GM21528 (cell line): ENCODE measurements at regions not wholly inside any gene's neighbourhood (a gene's known extent, or its start where the extent isn't known, plus 50 kb on each side); places are given as distances from the start of the nearest gene placed in this dataset.

ENCODE experiments used
- ATAC-seq: cut with Tn5 transposase; IDR thresholded peaks from one replicate; pipeline ENCODE4 v1.9.1; 2021; ENCODE audit warnings: mild to moderate bottlenecking, moderate library complexity; ENCODE audit not compliant: unreplicated experiment, low FRiP score

DNA sequence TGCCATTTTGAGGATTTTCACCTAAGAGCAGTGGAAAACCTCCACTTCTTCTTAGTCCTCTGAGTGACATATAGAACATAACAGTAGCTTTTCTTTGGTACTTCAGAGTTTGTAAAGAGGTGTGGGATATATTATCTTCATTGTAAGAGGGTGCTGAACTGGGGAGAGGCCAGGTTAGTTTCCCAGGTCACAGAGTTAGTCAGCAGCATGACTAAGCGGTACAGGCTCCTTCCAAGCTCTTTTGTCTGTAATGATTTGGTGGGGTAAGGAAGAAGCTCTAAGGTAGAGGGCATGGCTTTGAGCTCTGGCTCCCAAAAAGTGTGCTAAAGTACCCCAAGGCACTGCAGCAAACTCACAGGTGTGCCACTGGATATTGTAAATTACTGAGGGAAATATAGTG is 325.0 kb upstream of the PLXNA2 start:
- no peak for ATAC-seq

- ATAC-seq: no peak
Measured at GRCh38 chr1:208570362-208570761, 326.2 kb upstream of the PLXNA2 start.

DNA sequence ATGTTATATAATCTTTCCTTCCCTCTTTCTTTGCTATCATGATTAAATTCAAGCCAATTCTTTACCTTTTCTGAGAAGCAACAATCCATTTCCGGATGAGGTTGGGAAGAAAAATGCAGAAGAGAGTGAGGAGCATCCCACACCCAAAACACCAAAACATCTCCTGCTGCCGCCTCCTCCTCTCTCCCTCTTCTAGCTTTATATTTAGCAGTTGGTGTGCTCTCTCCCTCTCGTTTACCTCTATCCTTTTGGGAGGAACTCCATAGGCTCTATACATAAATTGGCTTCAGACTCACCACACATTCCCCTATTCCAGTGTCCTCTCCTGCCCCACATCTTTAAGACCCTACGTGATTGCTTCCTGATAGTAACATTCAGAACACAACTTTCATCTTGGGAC is 332.2 kb upstream of the PLXNA2 start:
- ATAC-seq: no peak

DNA sequence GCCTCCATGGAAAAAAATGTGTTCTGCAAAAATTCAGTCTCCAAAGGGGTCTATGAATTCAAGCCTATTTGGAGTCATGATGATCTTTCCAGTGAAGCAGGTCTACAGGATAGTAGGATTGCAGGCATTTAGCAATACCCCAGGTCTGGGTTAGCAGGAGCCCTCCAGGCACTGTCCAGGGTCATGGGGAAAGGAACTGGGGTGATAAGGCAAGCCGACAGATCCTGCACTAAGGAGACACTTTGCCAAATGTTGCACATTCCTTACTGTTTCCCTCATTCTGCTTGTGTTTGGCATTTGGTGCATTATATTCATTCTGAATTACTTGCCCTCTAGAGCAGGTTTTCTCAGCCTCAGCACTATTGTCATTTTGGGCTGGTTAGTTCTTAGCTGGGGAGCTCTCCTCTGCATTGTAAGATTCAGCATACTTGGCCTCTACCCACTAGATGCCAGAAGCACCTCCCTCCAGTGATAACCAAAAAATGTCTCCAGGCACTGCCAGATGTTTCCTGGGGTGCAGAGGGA is 333.3 kb upstream of the PLXNA2 start:
- no peak for ATAC-seq

- ATAC-seq: no peak
Measured at GRCh38 chr1:208581209-208581608, 337.0 kb upstream of the PLXNA2 start.

- ATAC-seq: no peak
Measured at GRCh38 chr1:208581667-208582066, 337.5 kb upstream of the PLXNA2 start.

DNA sequence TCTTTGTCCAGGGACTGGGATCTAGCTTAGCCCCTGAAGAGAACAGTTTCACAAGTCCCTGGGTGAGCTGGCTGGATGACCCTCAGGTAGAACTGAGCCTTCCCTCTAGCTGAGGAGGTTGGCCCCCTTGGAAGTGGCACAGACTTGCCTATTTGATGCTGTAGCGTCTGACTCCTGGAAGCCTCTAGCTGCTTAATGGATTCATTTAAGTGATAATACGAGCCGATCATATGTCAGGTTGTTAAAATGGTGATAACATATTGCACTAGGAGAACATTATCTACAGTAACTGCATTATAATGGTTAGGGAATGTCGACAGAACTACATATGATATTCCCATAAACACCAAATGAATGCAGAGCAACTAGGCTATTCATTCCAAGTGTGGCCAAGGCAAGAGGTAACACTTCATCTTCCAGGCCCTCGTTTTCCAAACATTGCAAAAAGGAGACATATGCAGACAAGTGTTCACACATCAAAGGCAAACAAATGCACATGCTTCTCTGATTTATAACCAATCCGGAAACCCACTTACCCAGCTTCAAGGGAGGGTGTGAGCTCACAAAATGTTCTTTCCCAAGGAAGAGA is 340.1 kb upstream of the PLXNA2 start:
- ATAC-seq: no peak

- ATAC-seq: peak; percentile 89
Measured at GRCh38 chr1:208587110-208587509, 342.9 kb upstream of the PLXNA2 start.

DNA sequence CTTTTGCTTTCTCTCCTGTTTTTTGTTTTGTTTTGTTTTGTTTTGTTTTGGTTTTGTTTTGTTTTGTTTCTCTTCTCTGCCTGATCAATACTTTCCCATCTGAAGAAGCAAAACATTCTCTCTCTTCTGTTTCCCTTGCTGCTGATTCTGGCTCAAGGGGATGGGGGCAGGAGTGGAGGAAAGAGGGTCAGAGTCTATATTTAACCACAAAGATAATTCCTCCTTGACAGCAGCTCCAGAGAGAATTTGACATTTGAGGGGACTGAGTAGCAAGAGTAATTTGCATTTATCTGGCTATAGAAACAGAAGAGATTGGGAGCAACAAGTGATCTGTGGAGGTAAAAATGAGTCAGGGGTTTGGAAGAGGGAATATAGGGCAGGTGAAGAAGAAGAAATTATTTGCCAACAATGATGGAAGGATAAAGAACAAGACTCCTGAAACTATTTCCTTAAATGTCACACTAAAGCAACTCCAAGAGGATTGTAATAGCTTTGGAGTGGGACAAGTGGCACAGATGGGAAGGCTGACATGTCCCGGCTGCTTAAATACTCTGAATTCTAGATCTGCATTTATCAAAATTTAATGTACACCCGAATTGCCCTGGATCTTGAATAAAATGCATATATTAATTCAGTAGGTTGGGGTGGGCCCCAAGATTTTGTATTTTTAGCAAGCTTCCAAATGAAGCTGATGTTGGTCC is 349.3 kb upstream of the PLXNA2 start:
- no peak for ATAC-seq

DNA sequence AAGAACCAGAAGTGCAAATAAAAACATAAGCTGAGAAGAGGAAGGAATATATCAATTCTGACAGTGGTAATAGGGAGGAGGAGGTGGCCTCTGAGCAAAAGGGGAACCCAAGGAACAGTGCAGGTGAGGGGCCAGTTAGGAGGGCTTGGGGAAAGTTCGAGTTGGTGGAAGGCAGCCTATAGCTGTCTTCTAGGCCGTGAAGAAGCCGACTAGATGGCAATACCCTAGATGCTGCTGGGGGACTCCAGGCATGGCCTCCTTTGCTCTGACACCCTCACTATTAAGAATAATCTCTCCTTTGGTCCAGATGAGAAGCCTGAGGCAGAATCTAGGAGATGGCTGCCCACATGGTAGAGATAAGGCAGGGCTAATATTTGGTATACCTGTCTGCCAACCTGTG is 351.1 kb upstream of the PLXNA2 start:
- ATAC-seq: no peak

- no peak for ATAC-seq
Measured at GRCh38 chr1:208595745-208596144, 351.6 kb upstream of the PLXNA2 start.

- ATAC-seq: no peak
Measured at GRCh38 chr1:208597571-208597970, 353.4 kb upstream of the PLXNA2 start.

GRCh38 chr1:208598021-208598420 is 353.8 kb upstream of the PLXNA2 start:
- no peak for ATAC-seq

GRCh38 chr1:208599063-208599462 is 354.9 kb upstream of the PLXNA2 start:
- no peak for ATAC-seq

DNA sequence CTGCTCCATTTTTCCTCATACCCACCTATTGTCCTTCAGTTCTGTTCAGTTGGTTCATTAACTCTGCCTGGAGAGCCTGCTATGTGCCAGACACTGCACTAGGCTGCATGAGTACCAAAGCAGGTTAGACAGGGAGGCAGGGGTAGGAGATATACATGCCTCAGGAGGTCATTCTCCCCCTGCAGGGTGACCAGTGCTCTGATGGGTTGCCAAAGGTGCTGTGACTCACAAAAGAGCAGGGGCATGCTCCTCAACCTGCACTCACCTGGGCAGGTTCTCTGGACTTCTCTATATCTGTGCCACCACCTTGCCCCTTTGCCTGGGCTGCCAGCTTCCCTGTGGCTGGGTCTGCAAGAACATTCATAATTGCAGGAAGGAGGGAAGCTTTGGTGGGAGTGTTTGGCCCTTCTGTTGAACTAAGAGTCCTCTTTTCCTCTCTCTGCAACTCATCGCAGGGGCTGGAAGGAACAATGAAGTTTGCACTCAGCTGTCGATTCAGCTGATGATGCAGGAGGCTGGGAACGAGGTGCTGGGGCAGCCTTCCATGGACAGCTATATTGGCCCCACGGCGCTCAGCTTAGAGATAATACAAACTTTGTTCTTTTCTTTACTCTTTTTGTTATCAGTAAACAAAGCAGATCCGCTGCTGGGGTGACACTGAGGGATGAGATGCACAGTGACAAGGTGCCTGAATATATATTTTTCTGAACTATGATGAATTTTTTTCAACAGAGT is 356.4 kb upstream of the PLXNA2 start:
- no peak for ATAC-seq

DNA sequence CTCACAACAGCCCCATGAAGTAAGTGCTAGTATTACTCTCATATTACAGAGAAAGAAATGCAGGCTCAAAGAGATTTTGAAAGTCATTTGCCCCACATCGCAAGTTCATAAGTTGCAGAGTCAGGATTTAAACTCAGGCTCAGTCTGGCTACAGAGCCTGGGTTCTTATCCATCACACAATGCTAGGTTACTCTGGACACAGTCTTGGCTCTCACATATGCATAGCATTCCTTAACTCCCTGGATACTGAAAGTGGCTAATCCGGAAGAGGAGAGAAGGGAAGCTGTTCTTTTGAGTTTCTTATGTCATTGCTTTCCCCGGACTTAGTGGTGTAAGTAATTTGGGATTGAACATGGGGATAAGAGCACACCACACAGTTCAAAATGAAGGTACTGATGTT is 357.4 kb upstream of the PLXNA2 start:
- no peak for ATAC-seq

DNA sequence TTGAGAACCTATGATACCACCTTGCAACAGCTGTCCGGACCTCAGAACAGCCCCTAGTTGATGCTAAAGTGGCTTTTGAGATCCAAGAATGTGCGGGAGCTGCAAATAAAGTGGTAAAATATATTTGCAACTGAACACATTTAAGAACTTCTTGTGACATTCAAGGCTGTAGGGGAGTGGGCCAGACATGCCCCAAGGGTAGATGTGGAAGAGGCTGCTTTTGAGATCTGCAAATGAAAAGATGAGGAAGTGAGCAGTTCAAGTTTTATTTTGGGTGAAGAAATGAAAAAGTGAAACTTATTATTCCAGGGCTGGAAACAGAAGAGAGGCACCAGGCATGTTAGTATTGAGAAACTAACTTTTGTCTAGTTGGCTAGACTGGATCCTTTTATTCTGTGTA is 359.5 kb upstream of the PLXNA2 start:
- ATAC-seq: no peak

DNA sequence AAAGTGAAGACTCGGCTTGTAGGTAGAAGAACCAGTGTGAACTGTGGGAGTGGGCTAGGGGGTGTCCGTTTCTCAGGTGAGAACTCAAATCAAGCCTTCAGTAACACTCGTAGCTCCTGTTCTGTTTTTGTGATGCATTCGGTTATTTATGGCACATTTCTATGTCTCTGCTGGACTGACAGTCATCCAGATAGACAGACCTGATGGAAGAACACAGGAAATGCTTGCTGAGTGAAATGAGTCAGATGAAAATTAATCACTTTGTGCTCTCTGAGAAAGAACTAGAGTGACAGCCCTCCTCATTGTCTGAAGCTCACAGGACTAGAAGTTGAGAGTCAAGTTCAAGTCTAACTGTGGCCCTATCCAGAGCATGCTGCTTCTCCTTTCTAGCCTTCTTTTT is 360.1 kb upstream of the PLXNA2 start:
- peak; percentile 97 for ATAC-seq

- ATAC-seq: no peak
Measured at GRCh38 chr1:208606959-208607358, 362.8 kb upstream of the PLXNA2 start.

- ATAC-seq: no peak
Measured at GRCh38 chr1:208607616-208608015, 363.4 kb upstream of the PLXNA2 start.

DNA sequence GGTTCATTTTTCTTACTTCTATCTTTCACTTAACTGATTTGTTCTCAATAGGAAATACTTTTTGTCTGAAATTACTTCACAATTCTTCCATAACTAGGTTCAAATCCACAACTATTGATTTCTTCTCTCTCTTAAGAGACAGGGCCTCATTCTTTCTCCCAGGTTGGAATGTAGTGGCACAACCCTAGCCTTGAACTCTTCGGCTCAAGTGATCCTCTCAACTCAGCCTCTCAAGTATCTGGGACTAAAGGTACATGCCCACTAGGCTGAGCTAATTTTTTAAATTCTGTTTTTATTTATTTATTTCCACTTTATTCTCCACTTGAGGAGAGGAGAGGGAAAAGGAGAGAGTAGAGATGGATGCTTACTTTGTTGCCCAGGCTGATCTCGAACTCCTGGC is 370.4 kb upstream of the PLXNA2 start:
- ATAC-seq: no peak

DNA sequence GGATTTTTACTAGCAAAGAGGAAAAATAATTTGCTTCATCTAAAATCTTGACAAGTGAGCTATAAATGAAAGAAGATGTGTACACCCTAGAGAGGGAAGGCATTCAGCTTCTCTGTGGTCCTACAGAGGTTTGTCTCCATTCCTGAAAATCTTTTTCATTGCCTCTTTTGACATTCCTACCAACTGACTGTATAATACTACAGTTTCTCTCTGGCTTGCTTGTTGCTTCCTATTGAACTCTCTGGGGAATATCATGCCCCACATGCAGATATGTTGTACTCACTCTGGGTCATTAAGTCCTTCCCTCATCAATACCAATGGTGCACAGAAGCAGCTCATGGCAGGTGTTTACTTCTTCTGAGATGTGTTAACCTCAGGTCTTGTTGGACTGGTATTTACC is 371.2 kb upstream of the PLXNA2 start:
- no peak for ATAC-seq
